ENCODE measurements at regions not wholly inside any gene's neighbourhood (a gene's known extent, or its start where the extent isn't known, plus 50 kb on each side); places are given as distances from the start of the nearest gene placed in this dataset.

- DNase-seq = no peak
These were observed 306.2 kb upstream of the AKR1E2 start for GRCh38 chr10:4519658-4520402.

GRCh38 chr10:4517746-4518145, 308.3 kb upstream of the AKR1E2 start:
- no peak for DNase-seq

GRCh38 chr10:4515721-4516120, 310.3 kb upstream of the AKR1E2 start:
- DNase-seq = no peak

GRCh38 chr10:4514445-4515108, 311.4 kb upstream of the AKR1E2 start:
- DNase-seq = no peak

- DNase-seq = peak; percentile 8
These were observed 313.3 kb upstream of the AKR1E2 start for GRCh38 chr10:4512671-4513240.

GRCh38 chr10:4512196-4512595, 313.8 kb upstream of the AKR1E2 start:
- DNase-seq = no peak

GRCh38 chr10:4511509-4511908, 314.5 kb upstream of the AKR1E2 start:
- DNase-seq = no peak

GRCh38 chr10:4509405-4509804, 316.6 kb upstream of the AKR1E2 start:
- no peak for DNase-seq

GRCh38 chr10:4506095-4506494, 319.9 kb upstream of the AKR1E2 start:
- DNase-seq = no peak

- no peak for DNase-seq
These were observed 321.5 kb upstream of the AKR1E2 start for GRCh38 chr10:4504550-4504949.

GRCh38 chr10:4503076-4503475, 322.9 kb upstream of the AKR1E2 start:
- no peak for DNase-seq

- DNase-seq = no peak
These were observed 324.7 kb upstream of the AKR1E2 start for GRCh38 chr10:4501306-4501705.

GRCh38 chr10:4498711-4499251, 327.2 kb upstream of the AKR1E2 start:
- DNase-seq = no peak

GRCh38 chr10:4494551-4494950, 331.5 kb upstream of the AKR1E2 start:
- no peak for DNase-seq

- no peak for DNase-seq
These were observed 333.8 kb upstream of the AKR1E2 start for GRCh38 chr10:4492202-4492601.

GRCh38 chr10:4488904-4489303, 337.1 kb upstream of the AKR1E2 start:
- no peak for DNase-seq

- DNase-seq = no peak
These were observed 340.4 kb upstream of the AKR1E2 start for GRCh38 chr10:4485636-4486035.

GRCh38 chr10:4483811-4484210, 342.2 kb upstream of the AKR1E2 start:
- DNase-seq = no peak

- DNase-seq = no peak
These were observed 343.3 kb upstream of the AKR1E2 start for GRCh38 chr10:4482659-4483058.

GRCh38 chr10:4481192-4481591, 344.8 kb upstream of the AKR1E2 start:
- DNase-seq = no peak

- DNase-seq = no peak
These were observed 346.7 kb upstream of the AKR1E2 start for GRCh38 chr10:4479342-4479741.

GRCh38 chr10:4477664-4478063, 348.3 kb upstream of the AKR1E2 start:
- DNase-seq = no peak

- no peak for DNase-seq
These were observed 350.0 kb upstream of the AKR1E2 start for GRCh38 chr10:4475827-4476490.

GRCh38 chr10:4474829-4475228, 351.2 kb upstream of the AKR1E2 start:
- DNase-seq = no peak
